ENCODE measurements at regions not wholly inside any gene's neighbourhood (a gene's known extent, or its start where the extent isn't known, plus 50 kb on each side); places are given as distances from the start of the nearest gene placed in this dataset.

DNA sequence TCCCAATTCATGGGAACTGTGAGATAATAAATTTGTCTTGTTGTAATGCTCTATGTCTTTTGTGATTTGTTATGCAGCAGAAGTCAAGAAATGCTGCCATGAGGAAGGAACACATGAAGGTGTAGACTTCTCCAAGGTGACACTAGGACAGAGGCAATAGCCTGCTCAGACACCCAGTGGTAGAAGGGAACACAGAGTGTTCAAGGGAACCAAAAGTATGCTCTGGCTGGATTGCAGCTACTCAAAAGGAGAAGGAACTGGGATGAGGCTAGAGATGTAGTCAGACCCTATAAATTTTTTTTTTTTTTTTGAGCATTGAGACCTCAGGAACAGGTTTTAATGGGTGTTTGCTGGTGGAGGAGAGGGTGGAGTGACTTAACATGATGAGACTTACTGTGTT lies 232.5 kb downstream of the PARP8 start:
- Histone ChIP-seq H3K27me3 (ENCODE audit: insufficient read depth) (no peaks in the 10 kb centered on the region), H3K4me2 (no peak overlapping the region), H3K4me1 (ENCODE audit: insufficient read depth) (no peaks in the 10 kb centered on the region), H3K79me2 (replicated peaks; ENCODE audit: insufficient read depth) (no peaks in the 10 kb centered on the region), H3K9me2 (ENCODE audit: insufficient read depth) (no peaks in the 10 kb centered on the region), H2AFZ (no peak overlapping the region), H3K27ac (ENCODE audit: low read depth) (no peak overlapping the region), H4K20me1 (replicated peaks; ENCODE audit: insufficient read depth) (no peaks in the 10 kb centered on the region), H3K4me3 (no peak overlapping the region), H3K36me3 (ENCODE audit: insufficient read depth) (no peaks in the 10 kb centered on the region), H3F3A (replicated peaks; ENCODE audit: low read depth) (no peaks in the 10 kb centered on the region)
- Mint-ChIP-seq H3K27me3 (ENCODE audit: insufficient read depth, low read depth, poor library complexity) (peaks cover 6% of the 10 kb centered on the region), H3K4me3 (no peak overlapping the region), H3K9me3 (no peaks in the 10 kb centered on the region), H3K36me3 (ENCODE audit: low read depth) (no peaks in the 10 kb centered on the region), H3K27ac (no peak overlapping the region), H3K4me1 (peaks cover 16% of the 10 kb centered on the region; the same call in 2 of the 3 replicates)
- ATAC-seq (no peak), DNase-seq (ENCODE audit: low spot score) (no peak)
- TF ChIP-seq, protein P1, sequence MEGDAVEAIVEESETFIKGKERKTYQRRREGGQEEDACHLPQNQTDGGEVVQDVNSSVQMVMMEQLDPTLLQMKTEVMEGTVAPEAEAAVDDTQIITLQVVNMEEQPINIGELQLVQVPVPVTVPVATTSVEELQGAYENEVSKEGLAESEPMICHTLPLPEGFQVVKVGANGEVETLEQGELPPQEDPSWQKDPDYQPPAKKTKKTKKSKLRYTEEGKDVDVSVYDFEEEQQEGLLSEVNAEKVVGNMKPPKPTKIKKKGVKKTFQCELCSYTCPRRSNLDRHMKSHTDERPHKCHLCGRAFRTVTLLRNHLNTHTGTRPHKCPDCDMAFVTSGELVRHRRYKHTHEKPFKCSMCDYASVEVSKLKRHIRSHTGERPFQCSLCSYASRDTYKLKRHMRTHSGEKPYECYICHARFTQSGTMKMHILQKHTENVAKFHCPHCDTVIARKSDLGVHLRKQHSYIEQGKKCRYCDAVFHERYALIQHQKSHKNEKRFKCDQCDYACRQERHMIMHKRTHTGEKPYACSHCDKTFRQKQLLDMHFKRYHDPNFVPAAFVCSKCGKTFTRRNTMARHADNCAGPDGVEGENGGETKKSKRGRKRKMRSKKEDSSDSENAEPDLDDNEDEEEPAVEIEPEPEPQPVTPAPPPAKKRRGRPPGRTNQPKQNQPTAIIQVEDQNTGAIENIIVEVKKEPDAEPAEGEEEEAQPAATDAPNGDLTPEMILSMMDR (conservative IDR thresholded peaks at IDR 0.05; ENCODE audit: low read depth in 2 of 2), result no peak
- TF ChIP-seq CREB1 (CRISPR knock-in tag; IDR thresholded peaks at IDR 0.05; ENCODE audit: low read depth) (no peak), JUNB (IDR thresholded peaks at IDR 0.05; ENCODE audit: unreplicated experiment) (no peak), NANOG (IDR thresholded peaks at IDR 0.05; ENCODE audit: borderline replicate concordance) (no peak), EZH2 (IDR thresholded peaks at IDR 0.05; ENCODE audit: low read depth, unreplicated experiment) (no peak)
- TF ChIP-seq, protein P2, sequence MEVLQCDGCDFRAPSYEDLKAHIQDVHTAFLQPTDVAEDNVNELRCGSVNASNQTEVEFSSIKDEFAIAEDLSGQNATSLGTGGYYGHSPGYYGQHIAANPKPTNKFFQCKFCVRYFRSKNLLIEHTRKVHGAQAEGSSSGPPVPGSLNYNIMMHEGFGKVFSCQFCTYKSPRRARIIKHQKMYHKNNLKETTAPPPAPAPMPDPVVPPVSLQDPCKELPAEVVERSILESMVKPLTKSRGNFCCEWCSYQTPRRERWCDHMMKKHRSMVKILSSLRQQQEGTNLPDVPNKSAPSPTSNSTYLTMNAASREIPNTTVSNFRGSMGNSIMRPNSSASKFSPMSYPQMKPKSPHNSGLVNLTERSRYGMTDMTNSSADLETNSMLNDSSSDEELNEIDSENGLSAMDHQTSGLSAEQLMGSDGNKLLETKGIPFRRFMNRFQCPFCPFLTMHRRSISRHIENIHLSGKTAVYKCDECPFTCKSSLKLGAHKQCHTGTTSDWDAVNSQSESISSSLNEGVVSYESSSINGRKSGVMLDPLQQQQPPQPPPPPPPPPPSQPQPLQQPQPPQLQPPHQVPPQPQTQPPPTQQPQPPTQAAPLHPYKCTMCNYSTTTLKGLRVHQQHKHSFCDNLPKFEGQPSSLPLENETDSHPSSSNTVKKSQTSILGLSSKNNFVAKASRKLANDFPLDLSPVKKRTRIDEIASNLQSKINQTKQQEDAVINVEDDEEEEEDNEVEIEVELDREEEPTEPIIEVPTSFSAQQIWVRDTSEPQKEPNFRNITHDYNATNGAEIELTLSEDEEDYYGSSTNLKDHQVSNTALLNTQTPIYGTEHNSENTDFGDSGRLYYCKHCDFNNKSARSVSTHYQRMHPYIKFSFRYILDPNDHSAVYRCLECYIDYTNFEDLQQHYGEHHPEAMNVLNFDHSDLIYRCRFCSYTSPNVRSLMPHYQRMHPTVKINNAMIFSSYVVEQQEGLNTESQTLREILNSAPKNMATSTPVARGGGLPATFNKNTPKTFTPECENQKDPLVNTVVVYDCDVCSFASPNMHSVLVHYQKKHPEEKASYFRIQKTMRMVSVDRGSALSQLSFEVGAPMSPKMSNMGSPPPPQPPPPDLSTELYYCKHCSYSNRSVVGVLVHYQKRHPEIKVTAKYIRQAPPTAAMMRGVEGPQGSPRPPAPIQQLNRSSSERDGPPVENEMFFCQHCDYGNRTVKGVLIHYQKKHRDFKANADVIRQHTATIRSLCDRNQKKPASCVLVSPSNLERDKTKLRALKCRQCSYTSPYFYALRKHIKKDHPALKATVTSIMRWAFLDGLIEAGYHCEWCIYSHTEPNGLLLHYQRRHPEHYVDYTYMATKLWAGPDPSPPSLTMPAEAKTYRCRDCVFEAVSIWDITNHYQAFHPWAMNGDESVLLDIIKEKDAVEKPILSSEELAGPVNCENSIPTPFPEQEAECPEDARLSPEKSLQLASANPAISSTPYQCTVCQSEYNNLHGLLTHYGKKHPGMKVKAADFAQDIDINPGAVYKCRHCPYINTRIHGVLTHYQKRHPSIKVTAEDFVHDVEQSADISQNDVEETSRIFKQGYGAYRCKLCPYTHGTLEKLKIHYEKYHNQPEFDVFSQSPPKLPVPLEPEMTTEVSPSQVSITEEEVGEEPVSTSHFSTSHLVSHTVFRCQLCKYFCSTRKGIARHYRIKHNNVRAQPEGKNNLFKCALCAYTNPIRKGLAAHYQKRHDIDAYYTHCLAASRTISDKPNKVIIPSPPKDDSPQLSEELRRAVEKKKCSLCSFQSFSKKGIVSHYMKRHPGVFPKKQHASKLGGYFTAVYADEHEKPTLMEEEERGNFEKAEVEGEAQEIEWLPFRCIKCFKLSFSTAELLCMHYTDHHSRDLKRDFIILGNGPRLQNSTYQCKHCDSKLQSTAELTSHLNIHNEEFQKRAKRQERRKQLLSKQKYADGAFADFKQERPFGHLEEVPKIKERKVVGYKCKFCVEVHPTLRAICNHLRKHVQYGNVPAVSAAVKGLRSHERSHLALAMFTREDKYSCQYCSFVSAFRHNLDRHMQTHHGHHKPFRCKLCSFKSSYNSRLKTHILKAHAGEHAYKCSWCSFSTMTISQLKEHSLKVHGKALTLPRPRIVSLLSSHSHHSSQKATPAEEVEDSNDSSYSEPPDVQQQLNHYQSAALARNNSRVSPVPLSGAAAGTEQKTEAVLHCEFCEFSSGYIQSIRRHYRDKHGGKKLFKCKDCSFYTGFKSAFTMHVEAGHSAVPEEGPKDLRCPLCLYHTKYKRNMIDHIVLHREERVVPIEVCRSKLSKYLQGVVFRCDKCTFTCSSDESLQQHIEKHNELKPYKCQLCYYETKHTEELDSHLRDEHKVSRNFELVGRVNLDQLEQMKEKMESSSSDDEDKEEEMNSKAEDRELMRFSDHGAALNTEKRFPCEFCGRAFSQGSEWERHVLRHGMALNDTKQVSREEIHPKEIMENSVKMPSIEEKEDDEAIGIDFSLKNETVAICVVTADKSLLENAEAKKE (CRISPR knock-in tag; IDR thresholded peaks at IDR 0.05), result no peak

All from GM23338 (cell line).